GM10248 (cell line): ENCODE measurements at regions not wholly inside any gene's neighbourhood (a gene's known extent, or its start where the extent isn't known, plus 50 kb on each side); places are given as distances from the start of the nearest gene placed in this dataset.

ENCODE experiments used
- CTCF ChIA-PET: fragments of 300-600 bp; sonication (Branson Sonifier 250); formaldehyde crosslinking; extraction: SDS; loops from one replicate; lab custom pipeline; 2021; ENCODE audit warnings: antibody characterized with exemption; lab: Yijun Ruan, JAX
- POLR2A ChIA-PET: fragments of 350-650 bp; sonication (Branson Sonifier 250); formaldehyde crosslinking; extraction: SDS; loops from one replicate; lab custom pipeline; 2020; ENCODE audit warnings: antibody characterized with exemption; lab: Yijun Ruan, JAX
- DNase-seq: peaks from one replicate; pipeline ENCODE4 v3.0.0; 2012; ENCODE audit errors: extremely low spot score
- CTCF ChIP-seq: IDR thresholded peaks from 2 replicates; pipeline ENCODE4 v1.5.1; 2012; ENCODE audit warnings: mild to moderate bottlenecking, low read depth; ENCODE audit errors: extremely low read depth, missing control alignments, control extremely low read depth

DNA sequence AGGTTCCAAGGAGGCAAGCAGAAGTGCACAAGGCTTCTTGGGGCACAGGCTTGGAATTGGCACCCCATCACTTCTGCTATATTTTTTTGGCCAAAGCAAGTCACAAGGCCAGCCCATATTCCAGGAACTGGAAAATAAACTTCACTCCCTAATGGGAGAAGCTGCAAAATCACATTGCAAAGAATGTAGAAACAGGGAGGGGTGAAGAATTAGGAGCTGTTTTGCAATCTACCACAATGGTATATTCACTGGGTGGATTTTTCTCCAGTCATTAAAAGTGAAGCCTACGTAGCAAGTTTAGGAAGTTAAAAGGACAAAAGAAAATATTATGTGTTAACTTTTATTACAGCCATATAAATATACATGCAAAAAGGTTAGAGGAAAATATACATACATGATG is 464.8 kb downstream of the COG6 start:
- no peak for TF ChIP-seq CTCF
- no peak for DNase-seq
- ChIA-PET CTCF (no interaction called here), POLR2A (no interaction called here)

- ChIA-PET POLR2A (no interaction called here), CTCF (no interaction called here)
- no peak for DNase-seq
- TF ChIP-seq CTCF = no peak
Observed at GRCh38 chr13:40120781-40121180, 465.3 kb downstream of the COG6 start.

GRCh38 chr13:40121722-40122121 is 466.3 kb downstream of the COG6 start:
- no peak for TF ChIP-seq CTCF
- CTCF ChIA-PET = interaction anchor here (0.7 to 1.0 kb wide), 3 partner anchors 10 to 286 kb away, joined by 3 to 4 read pairs (median 3); no protein-coding TSS in a partner anchor
- POLR2A ChIA-PET = no interaction called here
- DNase-seq = no peak

GRCh38 chr13:40123962-40124632 is 468.6 kb downstream of the COG6 start:
- POLR2A ChIA-PET = no interaction called here
- no peak for TF ChIP-seq CTCF
- CTCF ChIA-PET = interaction anchor here (0.8 to 2.2 kb wide), 5 partner anchors 10 to 55 kb away, joined by 3 to 9 read pairs (median 3); no protein-coding TSS in a partner anchor
- DNase-seq = no peak

GRCh38 chr13:40124633-40125015 is 469.2 kb downstream of the COG6 start:
- no peak for TF ChIP-seq CTCF
- ChIA-PET POLR2A (no interaction called here), CTCF (interaction anchor here (0.8 to 2.2 kb wide), 5 partner anchors 9 to 56 kb away, joined by 3 to 9 read pairs (median 3); no protein-coding TSS in a partner anchor)
- DNase-seq = no peak

DNA sequence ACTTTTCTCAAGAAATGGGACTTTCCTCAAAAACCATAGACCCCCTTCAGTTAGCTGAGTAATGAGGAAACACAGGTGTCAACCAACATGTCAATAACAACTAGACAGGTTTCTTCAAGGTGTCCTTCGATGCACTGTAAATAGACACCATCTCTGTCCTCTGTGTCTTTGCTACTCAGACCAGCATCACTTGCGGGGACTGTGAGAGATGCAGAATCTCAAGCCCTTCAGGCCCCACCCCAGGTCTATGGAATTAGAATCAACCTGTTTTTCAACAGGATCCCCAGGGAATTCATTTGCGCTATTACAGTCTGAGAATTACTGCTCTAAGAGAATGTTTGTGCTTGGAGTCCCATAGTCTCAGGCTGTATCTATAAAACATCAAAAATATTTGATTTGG is 469.9 kb downstream of the COG6 start:
- DNase-seq = no peak
- ChIA-PET CTCF (interaction anchor here (2.2 kb wide), 1 partner anchor 56 kb away, joined by 9 read pairs; no protein-coding TSS in a partner anchor), POLR2A (no interaction called here)
- no peak for TF ChIP-seq CTCF
